MCF 10A (cell line): ENCODE measurements at regions not wholly inside any gene's neighbourhood (a gene's known extent, or its start where the extent isn't known, plus 50 kb on each side); places are given as distances from the start of the nearest gene placed in this dataset.

ENCODE experiments used
- BruUV-seq: library from RNA; stranded (reverse); fragments of 400-500 nt; replicated peaks from 2 replicates; lab custom pipeline; 2021; lab: Mats Ljungman, UMichigan
- CTCF ChIA-PET: fragments of 300-600 bp; sonication (Branson Sonifier 250); formaldehyde crosslinking; extraction: SDS; loops from one replicate; lab custom pipeline; 2021; ENCODE audit warnings: antibody characterized with exemption, inconsistent platforms; lab: Yijun Ruan, JAX
- POLR2A ChIA-PET: fragments of 300-600, 350-650 bp; sonication (Branson Sonifier 250); formaldehyde crosslinking; extraction: SDS; loops from one replicate; lab custom pipeline; 2020; ENCODE audit warnings: antibody characterized with exemption, inconsistent platforms; lab: Yijun Ruan, JAX
- DNase-seq: peaks from one replicate; pipeline ENCODE4 v3.0.0-alpha.2; 2018; ENCODE audit not compliant: unreplicated experiment
- H3K27ac Mint-ChIP-seq: one replicate; pipeline ENCODE4 v1.8.0; 2022; ENCODE audit warnings: mild to moderate bottlenecking, low read depth, mixed read lengths; ENCODE audit not compliant: unreplicated experiment
- H3K27me3 Mint-ChIP-seq: one replicate; pipeline ENCODE4 v1.8.0; 2022; ENCODE audit warnings: mixed read lengths; ENCODE audit not compliant: insufficient read depth, unreplicated experiment
- H3K36me3 Mint-ChIP-seq: one replicate; pipeline ENCODE4 v1.8.0; 2022; ENCODE audit warnings: mild to moderate bottlenecking, moderate library complexity, mixed read lengths; ENCODE audit not compliant: insufficient read depth, unreplicated experiment
- H3K4me1 Mint-ChIP-seq: one replicate; pipeline ENCODE4 v1.8.0; 2022; ENCODE audit warnings: mixed read lengths; ENCODE audit not compliant: insufficient read depth, unreplicated experiment
- H3K4me3 Mint-ChIP-seq: one replicate; pipeline ENCODE4 v1.8.0; 2022; ENCODE audit warnings: mild to moderate bottlenecking, moderate library complexity, mixed read lengths; ENCODE audit not compliant: unreplicated experiment
- H3K9me3 Mint-ChIP-seq: one replicate; pipeline ENCODE4 v1.8.0; 2022; ENCODE audit warnings: mixed read lengths; ENCODE audit not compliant: unreplicated experiment
- CTCF ChIP-seq: fragments of 200-600 bp; IDR thresholded peaks from one replicate; pipeline ENCODE4 v1.8.0; 2022; ENCODE audit warnings: antibody characterized with exemption, mild to moderate bottlenecking; ENCODE audit not compliant: unreplicated experiment
- intact Hi-C: fragments of 100-400 bp; cut with micrococcal nuclease; formaldehyde crosslinking; loops from 2 replicates; pipeline ENCODE4 v1.14.1; 2022

- H3K36me3 Mint-ChIP-seq: no peaks in the 10 kb centered on the region
- intact Hi-C loops: no loop called here
- TF ChIP-seq CTCF: no peak
- peak overlapping the region; percentile 75 for H3K4me3 Mint-ChIP-seq
- no peaks in the 10 kb centered on the region for H3K27me3 Mint-ChIP-seq
- peaks cover 23% of the 10 kb centered on the region for H3K4me1 Mint-ChIP-seq
- POLR2A ChIA-PET: interaction anchor here (0.9 to 2.0 kb wide), 3 partner anchors 10 to 327 kb away, joined by 3 to 18 read pairs (median 3); no protein-coding TSS in a partner anchor
- BruUV-seq: no TSS peak
- no peaks in the 10 kb centered on the region for H3K9me3 Mint-ChIP-seq
- CTCF ChIA-PET: interaction anchor here (0.9 to 1.2 kb wide), 2 partner anchors 27 to 34 kb away, joined by 3 to 4 read pairs; no protein-coding TSS in a partner anchor
- H3K27ac Mint-ChIP-seq: no peak overlapping the region
- peak; percentile 6 for DNase-seq
These were observed 144.7 kb upstream of the ECI2 start for GRCh38 chr6:4280031-4280430.

GRCh38 chr6:4274382-4275082, 139.2 kb upstream of the ECI2 start:
- POLR2A ChIA-PET: interaction anchor here (0.6 kb wide), 1 partner anchor 10 kb away, joined by 3 read pairs; no protein-coding TSS in a partner anchor
- no peaks in the 10 kb centered on the region for H3K9me3 Mint-ChIP-seq
- CTCF ChIA-PET: interaction anchor here (0.8 kb wide), 1 partner anchor 20 kb away, joined by 4 read pairs; no protein-coding TSS in a partner anchor
- intact Hi-C loops: no loop called here
- BruUV-seq: no TSS peak
- TF ChIP-seq CTCF: no peak
- no peak overlapping the region for H3K27ac Mint-ChIP-seq
- peaks cover 10% of the 10 kb centered on the region for H3K4me1 Mint-ChIP-seq
- no peaks in the 10 kb centered on the region for H3K27me3 Mint-ChIP-seq
- H3K4me3 Mint-ChIP-seq: no peak overlapping the region
- no peaks in the 10 kb centered on the region for H3K36me3 Mint-ChIP-seq
- DNase-seq: no peak

GRCh38 chr6:4272996-4273395, 137.6 kb upstream of the ECI2 start:
- TF ChIP-seq CTCF: no peak
- H3K27ac Mint-ChIP-seq: no peak overlapping the region
- intact Hi-C loops: no loop called here
- CTCF ChIA-PET: no interaction called here
- no TSS peak for BruUV-seq
- H3K4me1 Mint-ChIP-seq: peaks cover 10% of the 10 kb centered on the region
- no peaks in the 10 kb centered on the region for H3K36me3 Mint-ChIP-seq
- H3K4me3 Mint-ChIP-seq: no peak overlapping the region
- no peaks in the 10 kb centered on the region for H3K27me3 Mint-ChIP-seq
- no peaks in the 10 kb centered on the region for H3K9me3 Mint-ChIP-seq
- POLR2A ChIA-PET: interaction anchor here (1.0 to 1.1 kb wide), 2 partner anchors 8 to 14 kb away, joined by 3 read pairs; no protein-coding TSS in a partner anchor
- no peak for DNase-seq

- CTCF ChIA-PET: interaction anchor here (0.8 kb wide), 1 partner anchor 10 kb away, joined by 4 read pairs; no protein-coding TSS in a partner anchor
- peaks cover 10% of the 10 kb centered on the region for H3K4me1 Mint-ChIP-seq
- peaks cover 4% of the 10 kb centered on the region for H3K27me3 Mint-ChIP-seq
- H3K9me3 Mint-ChIP-seq: peaks cover 8% of the 10 kb centered on the region
- BruUV-seq: no TSS peak
- no peaks in the 10 kb centered on the region for H3K36me3 Mint-ChIP-seq
- intact Hi-C loops: no loop called here
- H3K4me3 Mint-ChIP-seq: no peak overlapping the region
- H3K27ac Mint-ChIP-seq: no peak overlapping the region
- TF ChIP-seq CTCF: no peak
- no peak for DNase-seq
- POLR2A ChIA-PET: interaction anchor here (0.7 to 2.3 kb wide), 3 partner anchors 8 to 514 kb away, joined by 3 to 18 read pairs (median 3); no protein-coding TSS in a partner anchor
These were observed 136.5 kb upstream of the ECI2 start for GRCh38 chr6:4271761-4272470.
